Heart right ventricle (tissue), 16 donors: ENCODE measurements at regions not wholly inside any gene's neighbourhood (a gene's known extent, or its start where the extent isn't known, plus 50 kb on each side); places are given as distances from the start of the nearest gene placed in this dataset.

Source experiments
- ATAC-seq, 8 donors: fragments of 200-7000 bp; cut with Tn5 transposase; one replicate each; pipeline ENCODE4 v1.9.1; 2020; ENCODE audit warnings: mild to moderate bottlenecking in 8 of 8, moderate library complexity in 8 of 8, moderate number of reproducible peaks in 1 of 8
- DNase-seq, 2 donors: peaks; one replicate each; pipeline ENCODE4 v3.0.0-alpha.2; 2020
- H3K27ac ChIP-seq, 10 donors: fragments of 200-600 bp; sonication (generic) in 2 of 10; one replicate each; pipeline versions ENCODE4 v1.5.0 to v1.8.0; 2020 to 2022; ENCODE audit warnings: mild to moderate bottlenecking in 3 of 10
- H3K27me3 ChIP-seq, 7 donors: fragments of 200-600 bp; one replicate each; pipeline ENCODE4 v1.8.0; 2021 to 2022; ENCODE audit warnings: mild to moderate bottlenecking in 2 of 7
- H3K36me3 ChIP-seq, 9 donors: fragments of 200-600 bp; sonication (generic) in 1 of 9; one replicate each; pipeline versions ENCODE4 v1.5.0 to v1.8.0; 2020 to 2022; ENCODE audit warnings: mild to moderate bottlenecking in 2 of 9
- H3K4me1 ChIP-seq, 9 donors: fragments of 200-600 bp; sonication (generic) in 1 of 9; one replicate each; pipeline versions ENCODE4 v1.5.0 to v1.8.0; 2020 to 2022; ENCODE audit warnings: mild to moderate bottlenecking in 4 of 9
- H3K4me3 ChIP-seq, 10 donors: fragments of 200-600 bp; sonication (generic) in 2 of 10; one replicate each; pipeline versions ENCODE4 v1.5.0 to v1.8.0; 2020 to 2022; ENCODE audit warnings: mild to moderate bottlenecking in 7 of 10, moderate library complexity in 2 of 10
- H3K9me3 ChIP-seq, 11 donors: fragments of 200-600 bp in 10 of 11; sonication (generic) in 2 of 11; one replicate each; pipeline versions ENCODE4 v1.5.0 to v1.8.0; 2013 to 2022; ENCODE audit warnings: mild to moderate bottlenecking in 2 of 11, control low read depth in 1 of 11, moderate library complexity in 1 of 11
- CTCF ChIP-seq, 9 donors: fragments of 200-600 bp; sonication (generic) in 2 of 9; IDR thresholded peaks; one replicate each; pipeline versions ENCODE4 v1.5.0 to v1.8.0; 2021 to 2022; ENCODE audit warnings: antibody characterized with exemption in 9 of 9, mild to moderate bottlenecking in 5 of 9, moderate library complexity in 1 of 9
- WGBS, 2 donors: extraction: QIAGEN DNeasy Blood & Tissue Kit; methylation state at CpG; one replicate each; pipeline ENCODE4 v1.1.7; 2013; ENCODE audit warnings: inconsistent platforms in 1 of 2; 5-methylcytosine and 5-hydroxymethylcytosine counted together
- intact Hi-C, 10 donors: fragments of 100-400 bp; cut with DNase I; formaldehyde crosslinking; loops; one replicate each; pipeline versions ENCODE4 v1.11.1 to v1.14.2; 2022
- donor health status: Arrhythmogenic right ventricular cardiomyopathy.
- donor health status: ischemic (EF 13 %, LVEDD 7.1; RV severe dilation, severe dysfunction).
- donor health status: healthy with polysubstance abuse.
- donor health status: DM: no; HTN: yes; CAD: no.
- donor health status: DM: no; HTN: no; CAD: no.
- donor health status: ischemic (EF 25% LVEDD 6.9; RV normal size, moderate dysfunction).
- donor health status: ischemic (EF 25% LVEDD 5.7; RV mildly dilated, moderate dysfunction).
- donor health status: healthy.
- donor health status: DM: yes; HTN: yes; CAD: no.
- donor health status: Ischemic cardiomyopathy.
- donor health status: ischemic (EF 35%, LVEDD 5.7; RV mildly dilated, moderate dysfunction).
- donor health status: nonischemic (EF 11% LVEDD 7.7; RV severe dilation, severe dysfunction).
- donor health status: DM: yes; HTN: yes; CAD: no.
- donor health status: PGD.
- donor health status: ischemic (EF 29% LVEDD 5.4; RV normal size, mild dysfunction).
- donor health status: nonischemic (EF 23%, LVEDD 6.1; RV moderate dilation, normal function).

- Histone ChIP-seq H3K4me1 (peaks cover 0 to 17% (median 0%) of the 10 kb centered on the region in 9 donors), H3K27ac (no peak overlapping the region), H3K36me3 (no peaks in the 10 kb centered on the region), H3K4me3 (no peak overlapping the region), H3K9me3 (no peaks in the 10 kb centered on the region), H3K27me3 (no peaks in the 10 kb centered on the region)
- intact Hi-C loops, result no loop called here
- 75 to 81% methylated on average over 2 of the region's 2 CpGs for WGBS, 2 donors
- ATAC-seq, result no peak
- TF ChIP-seq CTCF (IDR thresholded peaks at IDR 0.05), result no peak
- no peak for DNase-seq
Measured at GRCh38 chr1:193565971-193566577, 379.7 kb upstream of the B3GALT2 start.

- 64 to 74% methylated on average over 2 of the region's 2 CpGs for WGBS, 2 donors
Measured at GRCh38 chr1:193562121-193562520, 375.7 kb upstream of the B3GALT2 start.

DNA sequence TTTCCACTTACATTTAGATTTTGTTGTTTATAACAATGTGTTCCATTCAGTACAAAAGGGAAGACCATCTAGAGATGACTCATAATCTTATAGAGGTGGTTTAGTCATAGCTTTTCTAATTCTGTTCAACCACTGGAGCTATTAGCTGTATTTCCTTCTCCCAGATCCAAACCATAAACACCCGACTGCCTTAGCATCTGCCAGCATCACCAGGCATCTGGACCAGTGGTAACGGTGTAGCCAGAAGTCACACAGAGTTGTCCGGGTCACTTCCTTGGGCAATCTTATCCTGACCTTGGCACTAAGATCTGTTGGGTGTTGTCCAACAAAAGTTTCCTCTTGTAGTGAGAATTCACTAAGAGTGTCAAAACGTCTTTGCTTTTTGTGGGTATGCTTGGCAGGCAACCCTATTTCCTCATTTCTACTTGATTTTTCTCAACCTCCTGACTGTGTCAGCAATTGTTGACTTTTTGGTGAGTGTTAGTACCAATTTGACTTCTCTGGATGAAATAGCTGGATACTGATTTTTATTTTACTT, 372.1 kb upstream of the B3GALT2 start:
- DNase-seq (no peak), ATAC-seq (peak in 7 of 8 donors; percentile 22 to 64 (median 39))
- H3K36me3 ChIP-seq, result no peaks in the 10 kb centered on the region
- no peaks in the 10 kb centered on the region for H3K27me3 ChIP-seq
- intact Hi-C loops, result loop anchor here in 1 of 10 donors (5.0 kb wide), 1 partner anchor 1914 kb away; no protein-coding TSS in a partner anchor
- no peak overlapping the region for H3K4me3 ChIP-seq
- 31 to 56% methylated on average over 4 of the region's 4 CpGs for WGBS, 2 donors
- H3K27ac ChIP-seq, result no peak overlapping the region
- no peak for TF ChIP-seq CTCF (IDR thresholded peaks at IDR 0.05)
- H3K9me3 ChIP-seq, result no peaks in the 10 kb centered on the region
- H3K4me1 ChIP-seq, result peaks cover 0 to 13% (median 0%) of the 10 kb centered on the region in 9 donors

More at GRCh38 chr1:193562121-193562520, 375.7 kb upstream of the B3GALT2 start:
- intact Hi-C loops, result no loop called here
- no peak for TF ChIP-seq CTCF (IDR thresholded peaks at IDR 0.05)
- ATAC-seq (no peak), DNase-seq (no peak)
- Histone ChIP-seq H3K27ac (no peak overlapping the region), H3K4me1 (peaks cover 0 to 13% (median 0%) of the 10 kb centered on the region in 9 donors), H3K36me3 (no peaks in the 10 kb centered on the region), H3K27me3 (no peaks in the 10 kb centered on the region), H3K9me3 (no peaks in the 10 kb centered on the region), H3K4me3 (no peak overlapping the region)

DNA sequence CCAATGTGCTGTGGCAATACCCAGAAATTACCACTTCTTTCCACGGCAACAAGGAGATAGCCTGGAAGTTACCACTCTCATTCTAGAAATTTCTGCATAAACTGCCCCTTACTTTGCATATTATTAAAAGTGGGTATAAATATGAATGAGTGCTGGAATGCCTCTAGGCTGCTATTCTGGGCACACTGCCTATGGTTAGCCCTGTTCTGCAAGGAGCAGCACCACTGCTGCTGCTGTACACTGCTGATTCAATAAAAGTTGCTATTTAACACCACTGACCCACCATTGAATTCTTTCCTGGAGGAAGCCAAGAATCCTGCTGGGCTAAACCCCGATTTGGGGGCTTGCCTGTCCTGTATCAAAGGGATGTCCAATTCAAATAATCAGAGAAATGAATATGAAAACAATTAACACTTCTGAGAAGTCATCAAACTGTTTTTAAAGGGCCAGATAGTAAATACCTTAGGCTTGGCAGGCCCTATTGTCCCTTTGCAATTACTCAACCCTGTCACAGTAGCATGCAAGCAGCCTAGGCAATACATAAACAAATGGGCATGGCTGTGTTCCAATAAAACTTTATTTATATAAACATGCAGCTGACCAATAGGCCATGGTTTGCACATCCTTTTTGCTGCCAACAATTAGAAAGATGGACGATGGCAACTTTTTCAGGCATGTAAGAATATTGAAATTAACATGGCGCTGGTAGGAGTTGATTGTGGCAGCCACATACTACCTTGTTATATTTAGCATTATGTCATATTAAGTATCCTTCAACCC, 369.4 kb upstream of the B3GALT2 start:
- DNase-seq (no peak), ATAC-seq (no peak)
- H3K36me3 ChIP-seq, result no peaks in the 10 kb centered on the region
- WGBS, 2 donors, result 90 to 91% methylated on average over 4 of the region's 4 CpGs
- TF ChIP-seq CTCF (IDR thresholded peaks at IDR 0.05), result no peak
- H3K4me1 ChIP-seq, result peaks cover 0 to 13% (median 0%) of the 10 kb centered on the region in 9 donors
- H3K4me3 ChIP-seq, result no peak overlapping the region
- no peaks in the 10 kb centered on the region for H3K9me3 ChIP-seq
- intact Hi-C loops, result loop anchor here in 1 of 10 donors (5.0 kb wide), 1 partner anchor 1916 kb away; no protein-coding TSS in a partner anchor
- H3K27ac ChIP-seq, result no peak overlapping the region
- H3K27me3 ChIP-seq, result no peaks in the 10 kb centered on the region
